ENCODE measurements at regions not wholly inside any gene's neighbourhood (a gene's known extent, or its start where the extent isn't known, plus 50 kb on each side); places are given as distances from the start of the nearest gene placed in this dataset.

GRCh38 chr7:12481722-12482121, 78.1 kb upstream of the VWDE start:
- CTCF ChIA-PET, result no interaction called here
- in situ Hi-C loops (cut with HindIII; ENCODE audit: low pct_unique_long_range_greater_than_20kb, low sequenced_read_pairs) (no loop called here), intact Hi-C loops (cut with micrococcal nuclease; ENCODE audit: unreplicated experiment) (no loop called here)

DNA sequence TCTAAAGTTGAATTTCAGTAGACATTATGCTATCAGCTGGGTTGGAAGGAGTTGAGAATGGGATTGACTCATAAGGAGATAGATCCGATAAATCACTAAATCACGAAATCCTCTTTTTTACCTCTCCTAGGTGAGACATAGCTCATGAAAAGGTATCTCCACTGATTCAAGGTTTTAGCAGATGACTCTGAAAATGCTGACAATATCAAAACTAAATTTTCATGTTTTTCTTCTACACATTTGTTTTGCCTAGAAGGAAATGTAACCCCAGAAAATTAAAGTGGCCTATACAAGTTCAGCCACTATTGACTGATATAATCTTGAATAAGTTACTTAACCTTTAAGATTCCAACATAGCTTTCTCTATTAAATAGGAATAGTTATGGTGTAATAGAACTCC, 82.2 kb upstream of the VWDE start:
- in situ Hi-C loops (cut with HindIII; ENCODE audit: low pct_unique_long_range_greater_than_20kb, low sequenced_read_pairs), result no loop called here
- no peak for ATAC-seq
- no peak overlapping the region for H3K4me3 ChIP-seq (ENCODE audit: low read depth in 2 of 2, low read length in 2 of 2)
- DNase-seq (ENCODE audit: low read depth, low spot score), result no peak
- BruUV-seq (replicated peaks), result no TSS peak
- TF ChIP-seq POLR2AphosphoS5 (IDR thresholded peaks at IDR 0.05; ENCODE audit: low read depth, low read length) (no peak), CTCF (IDR thresholded peaks at IDR 0.05) (no peak)
- intact Hi-C loops (cut with micrococcal nuclease; ENCODE audit: unreplicated experiment), result no loop called here
- H3K4me1 ChIP-seq (ENCODE audit: control insufficient read depth, insufficient read depth, low read length), result no peaks in the 10 kb centered on the region
- CTCF ChIA-PET, result no interaction called here
- POLR2A ChIA-PET, result no interaction called here
- H3K27me3 ChIP-seq (ENCODE audit: control insufficient read depth, insufficient read depth, low read length), result no peaks in the 10 kb centered on the region
- no peaks in the 10 kb centered on the region for H3K36me3 ChIP-seq (ENCODE audit: control insufficient read depth, insufficient read depth, low read length)
- no peaks in the 10 kb centered on the region for H3K9me3 ChIP-seq (ENCODE audit: control insufficient read depth, insufficient read depth, low read depth, low read length)
- H3K27ac ChIP-seq (ENCODE audit: low read length), result no peak overlapping the region

More at GRCh38 chr7:12481722-12482121, 78.1 kb upstream of the VWDE start:
- Histone ChIP-seq H3K27ac (ENCODE audit: low read length) (no peak overlapping the region), H3K4me3 (ENCODE audit: low read depth in 2 of 2, low read length in 2 of 2) (no peak overlapping the region), H3K4me1 (ENCODE audit: control insufficient read depth, insufficient read depth, low read length) (no peaks in the 10 kb centered on the region), H3K36me3 (ENCODE audit: control insufficient read depth, insufficient read depth, low read length) (no peaks in the 10 kb centered on the region), H3K27me3 (ENCODE audit: control insufficient read depth, insufficient read depth, low read length) (no peaks in the 10 kb centered on the region), H3K9me3 (ENCODE audit: control insufficient read depth, insufficient read depth, low read depth, low read length) (no peaks in the 10 kb centered on the region)
- ATAC-seq (no peak), DNase-seq (ENCODE audit: low read depth, low spot score) (no peak)
- TF ChIP-seq POLR2AphosphoS5 (IDR thresholded peaks at IDR 0.05; ENCODE audit: low read depth, low read length) (no peak), REST (IDR thresholded peaks at IDR 0.05; ENCODE audit: insufficient read depth in 1 of 2, low read depth in 2 of 2, low read length in 1 of 2) (no peak), CTCF (IDR thresholded peaks at IDR 0.05) (no peak), TCF7L2 (IDR thresholded peaks at IDR 0.05; ENCODE audit: low read depth, low read length) (no peak), SIN3A (IDR thresholded peaks at IDR 0.05; ENCODE audit: borderline replicate concordance, insufficient read depth, low read depth, low read length) (no peak)
- BruUV-seq (replicated peaks), result no TSS peak
- POLR2A ChIA-PET, result no interaction called here

DNA sequence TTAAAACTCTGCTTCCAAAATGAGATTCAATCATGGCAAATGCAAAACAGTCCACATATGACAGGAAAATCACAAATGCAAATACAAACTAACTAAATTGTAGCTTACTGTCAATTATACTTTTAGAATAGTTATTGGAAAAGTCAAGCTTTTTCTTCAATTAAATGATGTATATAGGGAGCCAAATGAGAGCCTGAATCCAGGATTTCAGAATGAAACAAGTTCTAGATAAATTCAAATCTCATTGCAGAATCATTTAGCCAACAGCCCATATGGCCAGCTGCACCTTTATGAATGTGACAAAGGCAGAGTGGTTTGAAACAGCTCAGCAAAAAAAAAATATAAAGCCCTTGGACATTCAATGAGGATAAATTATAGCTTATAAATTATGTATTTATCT, 82.2 kb upstream of the SCIN start:
- ChIA-PET POLR2A (no interaction called here), CTCF (interaction anchor here (0.9 to 1.3 kb wide), 3 partner anchors 30 to 54 kb away, joined by 3 to 6 read pairs (median 3); no protein-coding TSS in a partner anchor)
- in situ Hi-C loops (cut with HindIII; ENCODE audit: low pct_unique_long_range_greater_than_20kb, low sequenced_read_pairs), result no loop called here
- intact Hi-C loops (cut with micrococcal nuclease; ENCODE audit: unreplicated experiment), result no loop called here
- H3K36me3 ChIP-seq (ENCODE audit: control insufficient read depth, insufficient read depth, low read length), result no peaks in the 10 kb centered on the region
- ATAC-seq, result no peak
- no peaks in the 10 kb centered on the region for H3K9me3 ChIP-seq (ENCODE audit: control insufficient read depth, insufficient read depth, low read depth, low read length)
- no peak overlapping the region for H3K27ac ChIP-seq (ENCODE audit: low read length)
- H3K4me1 ChIP-seq (ENCODE audit: control insufficient read depth, insufficient read depth, low read length), result no peaks in the 10 kb centered on the region
- H3K4me3 ChIP-seq (ENCODE audit: low read depth in 2 of 2, low read length in 2 of 2), result no peak overlapping the region
- TF ChIP-seq POLR2AphosphoS5 (IDR thresholded peaks at IDR 0.05; ENCODE audit: low read depth, low read length), result no peak
- no peak for TF ChIP-seq TCF7L2 (IDR thresholded peaks at IDR 0.05; ENCODE audit: low read depth, low read length)
- no peak for TF ChIP-seq SIN3A (IDR thresholded peaks at IDR 0.05; ENCODE audit: borderline replicate concordance, insufficient read depth, low read depth, low read length)
- no peak for TF ChIP-seq REST (IDR thresholded peaks at IDR 0.05; ENCODE audit: insufficient read depth in 1 of 2, low read depth in 2 of 2, low read length in 1 of 2)
- no peak for TF ChIP-seq CTCF (IDR thresholded peaks at IDR 0.05)
- DNase-seq (ENCODE audit: low read depth, low spot score), result no peak
- H3K27me3 ChIP-seq (ENCODE audit: control insufficient read depth, insufficient read depth, low read length), result no peaks in the 10 kb centered on the region
- BruUV-seq (replicated peaks), result no TSS peak
